ENCODE measurements at regions not wholly inside any gene's neighbourhood (a gene's known extent, or its start where the extent isn't known, plus 50 kb on each side); places are given as distances from the start of the nearest gene placed in this dataset.

DNA sequence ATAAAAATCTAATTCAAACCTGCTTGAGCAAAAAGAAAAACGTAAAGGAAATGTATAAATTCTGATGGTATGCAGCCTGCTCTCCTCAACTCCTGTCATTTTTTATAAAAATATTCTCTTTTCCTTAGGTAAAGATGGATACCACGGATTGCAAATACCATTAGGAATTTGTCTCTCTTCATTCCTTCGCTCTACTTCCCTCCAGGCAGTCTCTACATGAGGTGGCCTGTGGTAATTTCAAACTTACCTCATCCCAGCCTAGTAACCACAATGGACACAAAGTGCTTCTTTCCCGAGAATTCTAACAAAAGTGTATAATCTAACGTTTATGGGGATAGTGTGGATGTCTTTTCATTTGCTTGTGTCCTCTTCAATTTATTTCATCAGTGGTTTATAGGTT lies 239.5 kb upstream of the LRRC7 start:
- TF ChIP-seq, protein P1, sequence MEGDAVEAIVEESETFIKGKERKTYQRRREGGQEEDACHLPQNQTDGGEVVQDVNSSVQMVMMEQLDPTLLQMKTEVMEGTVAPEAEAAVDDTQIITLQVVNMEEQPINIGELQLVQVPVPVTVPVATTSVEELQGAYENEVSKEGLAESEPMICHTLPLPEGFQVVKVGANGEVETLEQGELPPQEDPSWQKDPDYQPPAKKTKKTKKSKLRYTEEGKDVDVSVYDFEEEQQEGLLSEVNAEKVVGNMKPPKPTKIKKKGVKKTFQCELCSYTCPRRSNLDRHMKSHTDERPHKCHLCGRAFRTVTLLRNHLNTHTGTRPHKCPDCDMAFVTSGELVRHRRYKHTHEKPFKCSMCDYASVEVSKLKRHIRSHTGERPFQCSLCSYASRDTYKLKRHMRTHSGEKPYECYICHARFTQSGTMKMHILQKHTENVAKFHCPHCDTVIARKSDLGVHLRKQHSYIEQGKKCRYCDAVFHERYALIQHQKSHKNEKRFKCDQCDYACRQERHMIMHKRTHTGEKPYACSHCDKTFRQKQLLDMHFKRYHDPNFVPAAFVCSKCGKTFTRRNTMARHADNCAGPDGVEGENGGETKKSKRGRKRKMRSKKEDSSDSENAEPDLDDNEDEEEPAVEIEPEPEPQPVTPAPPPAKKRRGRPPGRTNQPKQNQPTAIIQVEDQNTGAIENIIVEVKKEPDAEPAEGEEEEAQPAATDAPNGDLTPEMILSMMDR (IDR thresholded peaks at IDR 0.05; ENCODE audit: low read length), result no peak
- no peak for TF ChIP-seq EZH2 (optimal IDR thresholded peaks at IDR 0.05; ENCODE audit: low read depth, low read length)

Data from MM.1S (cell line).